Daoy (cell line): ENCODE measurements at regions not wholly inside any gene's neighbourhood (a gene's known extent, or its start where the extent isn't known, plus 50 kb on each side); places are given as distances from the start of the nearest gene placed in this dataset.
A peak's percentile ranks its signal among the peaks of the same experiment; 100 is the strongest.

Source experiments
- DNase-seq: peaks from one replicate; pipeline ENCODE4 v3.0.0-alpha.2; 2015; ENCODE audit warnings: low read depth

DNA sequence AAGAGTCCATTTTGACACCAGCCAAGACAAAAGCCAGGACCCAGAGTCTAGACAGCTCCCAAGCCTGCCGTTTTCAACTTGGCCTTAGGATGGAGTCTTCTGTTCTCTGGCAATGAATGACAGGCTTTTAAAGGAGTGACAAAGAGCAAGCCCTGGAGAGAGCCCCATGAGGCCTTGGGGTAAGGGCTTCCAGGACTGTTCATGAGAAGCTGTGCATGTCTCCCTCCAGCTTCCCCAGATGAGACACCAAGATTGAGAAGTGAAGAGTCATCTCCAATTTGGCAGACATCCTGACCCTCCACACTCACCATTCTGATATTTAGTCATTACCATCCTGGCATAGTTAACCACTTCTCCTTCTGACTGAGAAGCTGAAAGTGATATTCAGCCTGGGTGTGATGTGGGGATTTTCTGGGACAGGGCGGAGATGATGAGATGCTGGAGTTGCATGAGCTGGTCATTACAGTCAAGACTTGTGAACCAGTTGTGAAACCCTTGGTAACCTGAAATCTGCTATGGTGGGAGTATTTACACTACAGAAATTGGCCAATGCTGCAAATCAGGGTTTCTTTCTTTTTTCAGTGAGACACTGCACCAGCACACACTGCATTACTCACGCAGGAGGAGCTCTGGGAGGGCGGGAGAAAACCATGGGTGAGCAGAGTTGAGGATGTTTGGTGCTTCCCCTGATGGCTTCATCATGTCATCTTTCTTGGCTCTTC lies 77.8 kb downstream of the VCPKMT start:
- DNase-seq: peak; percentile 95

DNA sequence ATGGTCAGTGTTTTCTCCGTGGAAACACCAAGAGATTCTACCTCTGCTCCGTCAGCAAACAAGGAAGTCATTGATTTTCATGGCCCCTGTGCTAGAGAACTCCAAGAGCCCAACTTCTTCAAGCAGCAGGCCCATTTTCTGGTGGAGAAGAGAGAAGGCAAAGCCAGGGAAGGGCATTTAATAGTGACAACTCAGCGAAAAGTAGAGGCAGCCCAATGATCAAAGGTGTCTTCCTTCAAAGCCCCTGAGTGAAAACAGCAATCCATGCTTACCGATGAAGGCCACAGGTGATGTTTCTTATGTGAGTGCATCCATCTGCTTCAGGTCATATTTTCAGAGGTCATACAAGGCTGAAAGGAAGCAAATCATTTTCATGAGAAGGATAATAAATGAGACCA lies 77.3 kb downstream of the VCPKMT start:
- no peak for DNase-seq

DNA sequence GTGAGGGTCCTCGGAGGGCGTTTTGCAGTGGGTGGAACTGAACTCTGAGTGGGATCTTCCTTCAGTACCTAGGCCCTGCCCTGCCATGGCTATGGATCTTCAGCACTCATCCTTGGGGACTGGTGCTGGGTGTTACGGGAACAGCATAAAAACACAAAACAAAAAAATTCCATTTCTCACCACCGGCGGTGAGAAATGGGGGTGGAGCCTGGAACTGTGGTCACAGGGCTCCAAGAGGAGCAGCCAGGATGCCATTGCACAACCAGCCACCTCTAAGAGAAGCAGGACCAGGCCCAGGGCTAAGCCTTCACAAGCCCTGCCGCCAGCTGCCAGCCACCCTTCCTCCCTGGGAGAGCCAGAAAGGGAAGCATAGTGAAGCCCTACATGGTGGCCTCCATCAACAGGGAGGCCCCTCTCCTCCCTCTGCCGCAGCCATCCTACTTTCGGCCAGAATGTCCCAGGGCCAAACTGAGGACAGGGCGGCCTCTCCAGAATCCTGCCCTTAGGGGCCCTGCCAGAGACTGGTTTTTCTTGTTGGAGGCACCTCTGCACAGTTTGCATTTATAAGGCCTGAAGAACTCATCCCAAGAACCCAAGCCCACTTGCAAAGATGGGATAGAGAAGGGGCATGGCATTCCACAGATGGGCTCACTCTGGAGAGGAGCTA lies 76.5 kb downstream of the VCPKMT start:
- peak; percentile 87 for DNase-seq

DNA sequence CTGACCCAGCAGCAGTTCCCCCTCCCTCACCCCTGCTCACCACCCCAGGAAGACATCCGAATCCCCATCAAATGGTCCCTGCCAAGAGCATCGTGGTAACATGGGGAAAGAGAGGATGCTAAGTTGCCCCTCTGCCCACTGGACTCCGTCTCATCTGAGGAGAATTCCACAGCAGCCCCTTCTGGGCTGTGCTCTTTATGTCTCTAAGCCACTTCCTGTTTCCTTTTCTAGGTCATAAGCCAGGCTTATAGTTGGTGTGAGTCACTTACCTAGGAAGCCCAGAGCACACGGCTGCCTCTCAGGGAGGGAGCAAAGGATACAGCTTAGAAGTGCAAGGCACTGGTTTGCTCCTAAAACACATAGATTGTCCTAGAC lies 76.0 kb downstream of the VCPKMT start:
- DNase-seq: peak; percentile 93

DNA sequence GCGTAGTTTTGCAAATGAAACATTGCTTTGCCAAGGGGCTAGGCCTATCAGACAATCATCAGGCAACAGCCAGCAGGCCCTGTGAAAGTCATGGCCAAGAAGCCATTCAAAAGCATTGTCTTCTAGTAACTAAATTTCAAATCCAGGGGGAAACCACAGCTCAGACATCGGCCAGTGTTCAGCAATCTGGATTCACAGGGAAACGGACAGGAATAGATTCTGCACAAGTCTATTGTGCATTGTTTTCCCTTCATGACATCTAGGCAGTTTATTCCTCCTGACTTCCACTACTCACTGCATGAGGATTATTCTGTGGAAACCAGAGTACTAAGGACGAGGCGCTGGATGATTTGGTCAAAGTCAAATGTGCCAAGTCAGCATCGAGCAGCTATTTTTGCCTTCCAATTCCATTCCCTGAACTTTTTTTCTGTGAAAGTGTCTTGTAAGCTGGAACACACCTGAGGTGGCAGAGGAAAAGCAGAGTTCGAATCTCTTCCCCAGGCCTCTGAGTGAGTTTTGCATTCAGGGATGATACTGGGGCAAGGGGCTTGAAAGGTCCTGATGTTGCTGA lies 75.4 kb downstream of the VCPKMT start:
- DNase-seq: no peak

DNA sequence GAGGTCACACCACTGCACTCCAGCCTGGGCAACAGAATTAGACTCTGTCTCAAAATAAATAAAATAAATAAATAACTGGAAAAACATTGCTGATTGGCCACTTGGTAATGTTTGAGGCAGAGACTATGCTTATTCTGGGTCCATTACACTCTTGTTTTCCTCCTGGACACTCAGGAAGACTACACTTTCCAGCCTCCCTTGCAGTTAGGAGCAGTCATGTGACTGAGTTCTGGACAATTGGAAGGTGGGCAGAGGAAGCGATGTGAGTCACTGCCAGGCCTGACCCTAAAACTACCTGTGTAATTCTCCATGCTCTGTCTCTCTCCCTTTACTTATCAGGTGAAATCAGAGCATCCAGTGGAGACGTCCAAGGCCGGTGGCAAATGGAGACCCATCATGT lies 74.4 kb downstream of the VCPKMT start:
- no peak for DNase-seq

DNA sequence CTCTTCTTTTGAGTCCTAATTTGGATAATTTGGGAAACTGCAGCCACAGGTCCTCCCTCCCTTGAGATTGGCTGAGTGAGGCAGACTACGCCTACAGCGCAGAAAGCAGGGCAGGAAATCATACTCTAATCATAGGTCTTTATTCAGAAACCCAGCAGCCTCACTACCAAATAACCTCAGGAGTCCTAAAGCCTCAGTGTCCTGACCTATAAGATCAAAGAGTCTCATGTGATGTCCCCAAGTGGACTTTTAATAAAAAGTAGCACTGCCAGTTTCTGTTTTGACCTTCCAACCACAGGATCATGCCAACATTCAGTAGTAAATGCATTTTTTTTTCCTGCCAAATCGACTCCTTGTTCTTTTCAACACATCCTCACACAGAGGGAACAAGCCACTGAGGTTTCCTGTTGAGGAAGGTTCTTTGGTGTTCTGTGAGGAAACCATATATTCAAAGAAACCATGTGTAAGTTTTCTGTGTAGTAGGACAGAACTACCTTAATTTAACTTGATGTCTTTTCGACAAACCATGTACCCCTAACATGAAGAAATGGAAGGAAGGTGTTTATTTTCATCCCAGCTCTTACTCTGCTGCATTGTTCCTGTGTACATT lies 72.2 kb downstream of the VCPKMT start:
- DNase-seq: no peak

DNA sequence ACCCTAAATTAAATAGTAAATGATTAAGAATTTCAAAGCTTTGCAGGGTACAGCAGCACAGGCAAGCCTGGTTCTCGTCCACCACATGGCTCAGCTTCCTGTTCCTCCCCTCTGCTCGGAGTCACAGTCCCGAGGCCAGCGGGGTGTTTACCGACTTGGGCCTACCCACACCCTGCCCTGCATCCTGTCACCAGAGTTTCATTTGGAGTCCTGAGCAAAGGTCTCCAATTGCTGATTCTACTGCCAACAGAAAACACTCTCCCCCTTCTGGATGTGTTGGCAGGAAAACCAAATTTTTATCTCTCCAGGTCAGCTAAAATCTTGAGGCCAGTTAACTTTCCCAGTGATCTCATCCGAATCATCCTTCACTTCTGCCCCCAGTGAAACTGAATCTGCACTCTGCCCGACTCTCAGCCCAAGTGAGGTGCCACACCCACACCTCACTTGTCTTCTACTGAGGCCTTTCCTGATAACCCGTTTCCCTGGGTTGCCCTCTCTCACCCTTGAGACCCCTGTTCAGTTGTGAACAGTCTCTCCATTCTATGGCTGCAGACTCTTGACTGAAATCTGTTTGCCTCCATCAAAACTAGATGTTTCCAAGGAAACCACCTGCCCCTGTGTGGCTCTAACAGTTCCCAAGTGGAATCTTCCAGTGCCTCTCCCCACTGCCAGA lies 71.2 kb downstream of the VCPKMT start:
- peak; percentile 96 for DNase-seq

DNA sequence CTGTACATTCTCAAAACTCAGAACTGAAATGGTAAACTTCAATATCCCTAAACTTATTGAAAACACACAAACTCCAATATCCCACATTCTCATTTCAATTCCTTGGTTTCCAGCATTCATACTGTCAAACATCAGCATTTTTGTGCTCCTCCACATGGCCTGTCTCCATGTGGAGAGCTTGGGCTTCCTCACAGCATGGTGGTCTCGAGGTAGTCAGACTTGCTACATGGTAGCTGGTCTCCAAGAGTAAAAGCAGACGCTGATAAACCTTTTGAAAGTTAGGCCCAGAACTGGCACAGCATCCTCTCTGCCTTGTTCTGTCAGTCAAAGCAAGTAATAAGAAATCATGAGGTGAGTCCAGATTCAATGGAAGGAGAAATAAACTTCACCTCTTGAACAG lies 70.5 kb downstream of the VCPKMT start:
- DNase-seq: no peak

DNA sequence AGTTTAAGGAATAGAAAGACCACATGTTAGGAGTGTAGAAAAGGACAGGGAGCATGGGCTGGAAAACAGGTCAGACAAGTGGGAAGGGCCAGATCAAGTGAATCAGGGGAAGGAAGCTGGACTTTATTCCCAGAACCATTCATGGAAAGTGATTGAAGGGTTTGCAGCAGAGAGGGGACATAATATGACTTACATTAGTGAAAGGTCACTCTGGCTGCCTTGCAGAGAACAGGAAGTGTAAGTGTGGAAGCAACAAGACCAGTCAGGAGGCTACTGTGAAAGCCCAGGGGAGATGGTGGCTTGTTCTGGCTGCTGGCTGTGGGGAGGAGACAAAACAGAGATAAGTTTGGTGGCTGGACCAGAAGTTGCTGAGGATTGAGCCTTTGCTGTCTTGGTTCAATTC lies 69.1 kb downstream of the VCPKMT start:
- DNase-seq: no peak

DNA sequence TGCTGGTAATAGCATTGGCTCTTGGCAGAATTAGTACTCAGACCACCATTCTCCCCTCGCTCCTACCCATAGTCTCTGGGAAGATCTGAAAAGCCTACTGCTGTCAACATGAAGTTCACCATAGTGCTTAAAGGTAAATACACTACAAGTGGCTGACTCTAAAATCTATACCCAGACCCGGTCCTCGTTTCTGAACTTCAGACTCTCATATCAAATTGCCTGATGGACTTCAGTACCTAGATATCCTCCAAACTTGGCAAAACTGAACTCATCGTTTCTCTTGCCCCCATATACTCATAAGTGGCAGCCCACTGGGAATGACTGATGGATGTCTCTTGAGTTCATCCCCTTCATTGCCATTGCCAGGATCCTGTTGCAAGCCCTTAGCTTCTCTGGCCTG lies 67.3 kb downstream of the VCPKMT start:
- DNase-seq: no peak

DNA sequence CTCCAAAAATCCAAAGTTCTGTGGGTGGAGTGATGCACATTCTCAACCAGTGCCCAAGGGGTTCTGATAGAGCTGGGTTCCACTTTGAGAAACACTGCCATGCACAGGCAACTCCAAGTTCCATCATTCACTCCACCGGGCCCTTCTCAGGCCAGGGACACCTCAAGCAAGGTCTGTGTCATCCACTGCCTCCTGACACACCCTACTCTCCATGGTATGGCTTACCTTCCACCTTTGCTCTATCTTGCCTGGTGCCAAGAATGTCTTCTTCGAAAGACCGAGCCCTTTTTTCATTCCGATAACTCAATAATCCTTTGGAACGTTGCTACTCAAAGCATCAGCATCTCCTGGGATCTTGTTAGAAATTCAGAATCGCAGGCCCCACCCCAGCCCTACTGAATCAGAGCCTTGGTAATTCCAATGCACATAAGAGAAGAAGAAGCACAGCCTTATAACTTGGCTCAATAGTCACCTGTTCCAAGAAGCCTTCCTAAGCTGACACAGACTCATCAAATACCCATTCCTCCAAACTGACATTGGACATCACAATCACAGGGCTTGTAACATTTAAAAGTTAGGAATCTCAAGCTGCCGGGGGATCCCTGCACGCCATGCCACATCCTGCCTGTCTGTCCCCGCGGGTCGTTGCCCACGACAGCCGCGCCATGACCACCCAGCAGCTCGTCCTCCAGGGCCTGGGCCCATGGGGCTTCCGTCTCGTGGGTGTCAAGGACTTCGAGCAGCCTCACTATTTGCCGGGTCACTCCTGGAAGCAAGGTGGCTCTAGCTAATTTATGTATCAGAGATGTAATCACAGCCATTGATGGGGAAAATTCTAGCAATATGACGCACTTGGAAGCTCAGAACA lies 66.4 kb downstream of the VCPKMT start:
- DNase-seq: no peak

DNA sequence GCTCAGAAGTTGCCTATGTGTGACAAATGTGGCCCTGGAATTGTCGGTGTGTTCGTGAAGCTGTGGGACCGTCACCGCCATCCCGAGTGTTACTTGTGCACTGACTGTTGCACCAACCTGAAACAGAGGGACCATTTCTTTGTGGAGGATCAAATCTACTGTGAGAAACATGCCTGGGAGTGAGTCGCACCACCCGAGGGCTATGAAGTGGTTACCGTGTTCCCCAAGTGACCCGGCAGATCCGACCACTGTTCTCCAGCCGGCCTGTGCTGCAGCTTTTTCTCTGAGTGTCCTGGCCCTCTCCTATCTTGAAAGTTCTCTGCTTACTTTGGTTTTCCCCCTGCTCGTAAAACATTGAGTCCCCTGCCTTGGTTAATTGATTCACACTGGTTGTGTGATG lies 65.3 kb downstream of the VCPKMT start:
- DNase-seq: peak; percentile 55

DNA sequence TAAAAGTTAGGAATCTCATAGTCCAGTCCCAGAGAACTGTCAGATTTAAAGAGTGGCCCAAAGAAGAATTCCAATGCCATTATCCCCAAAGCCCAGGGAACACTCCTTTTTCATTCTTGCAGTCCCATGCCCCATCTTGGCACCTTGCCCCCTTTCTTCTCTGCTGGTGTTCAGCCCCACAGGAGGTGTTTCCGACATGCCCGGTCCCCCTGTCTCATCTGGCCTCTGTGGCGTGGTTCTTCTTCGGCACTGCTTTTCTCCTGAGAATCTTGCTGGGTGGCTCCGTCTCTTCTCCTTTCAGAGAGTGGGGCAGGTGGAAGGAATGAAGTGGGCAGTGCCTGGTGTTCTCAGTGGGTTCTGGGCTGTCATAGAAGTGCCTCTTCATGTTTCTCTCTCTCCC lies 64.7 kb downstream of the VCPKMT start:
- no peak for DNase-seq

DNA sequence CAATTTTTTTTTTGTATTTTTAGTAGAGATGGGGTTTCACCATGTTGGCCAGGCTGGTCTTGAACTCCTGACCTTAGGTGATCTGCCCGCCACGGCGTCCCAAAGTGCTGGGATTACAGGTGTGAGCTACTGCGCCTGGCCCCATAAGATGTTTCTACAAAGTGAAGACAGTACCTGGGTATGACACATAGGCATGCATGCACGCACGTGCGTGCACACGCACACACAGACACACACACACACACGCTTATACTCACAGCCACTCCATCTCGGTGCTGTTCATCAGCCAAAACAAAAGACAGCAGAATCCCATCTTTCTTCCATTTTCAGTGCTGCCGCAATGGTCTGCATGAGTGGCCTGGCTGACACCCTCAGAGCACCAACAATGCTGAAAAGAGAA lies 63.9 kb downstream of the VCPKMT start:
- no peak for DNase-seq

DNA sequence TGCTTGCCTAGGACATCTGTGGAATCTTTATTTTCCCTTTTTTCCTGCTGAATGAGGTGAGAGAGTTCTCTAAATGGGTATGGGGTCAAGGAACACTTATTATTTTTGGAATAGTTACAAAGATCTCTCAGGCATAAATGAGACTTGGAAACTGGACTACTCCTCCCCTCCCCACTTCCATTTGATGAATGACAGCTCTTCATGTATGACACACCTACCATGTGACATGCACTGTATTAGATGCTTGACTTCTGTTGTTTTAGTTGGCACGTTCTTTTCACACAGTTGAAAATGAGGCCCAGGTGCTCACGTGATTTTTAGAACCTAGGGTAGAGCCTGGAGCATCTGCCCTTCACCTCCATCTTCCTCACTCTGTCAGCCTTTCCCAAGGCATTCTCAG lies 62.4 kb downstream of the VCPKMT start:
- no peak for DNase-seq

DNA sequence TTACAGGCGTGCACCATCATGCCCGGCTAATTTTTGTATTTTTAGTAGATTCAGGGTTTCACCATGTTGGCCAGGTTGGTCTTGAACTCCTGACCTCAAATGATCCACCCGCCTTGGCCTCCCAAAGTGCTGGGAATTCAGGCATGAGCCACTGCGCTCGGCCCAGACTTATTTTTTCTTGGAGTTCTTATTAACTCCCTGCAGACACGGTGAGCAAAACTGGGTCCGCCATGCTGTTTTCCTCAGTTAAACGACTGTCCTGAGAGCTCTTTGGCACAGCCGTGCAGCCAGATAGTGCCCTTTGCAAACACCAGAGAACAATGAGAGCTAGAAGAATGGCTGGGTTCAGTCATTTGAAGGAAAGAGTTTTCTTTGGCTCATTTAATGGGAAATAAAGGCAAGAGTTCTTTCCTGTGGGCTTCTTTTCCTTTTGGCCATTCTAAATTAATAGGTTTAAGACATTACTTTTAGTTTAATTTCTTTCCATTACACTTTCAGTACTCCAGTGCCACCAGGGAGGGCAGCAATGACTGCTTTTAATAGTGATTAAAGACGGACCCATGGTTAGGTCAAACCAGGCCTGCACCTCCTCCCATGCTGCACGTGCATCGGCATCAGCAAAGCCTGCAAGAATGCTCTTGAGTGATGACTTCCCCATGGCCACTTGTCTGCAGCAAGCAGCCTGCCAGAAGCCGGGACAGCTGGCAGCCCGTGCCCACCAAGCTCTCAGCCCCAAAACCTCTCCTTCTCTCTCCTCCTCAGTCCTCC lies 60.7 kb downstream of the VCPKMT start:
- DNase-seq: no peak

DNA sequence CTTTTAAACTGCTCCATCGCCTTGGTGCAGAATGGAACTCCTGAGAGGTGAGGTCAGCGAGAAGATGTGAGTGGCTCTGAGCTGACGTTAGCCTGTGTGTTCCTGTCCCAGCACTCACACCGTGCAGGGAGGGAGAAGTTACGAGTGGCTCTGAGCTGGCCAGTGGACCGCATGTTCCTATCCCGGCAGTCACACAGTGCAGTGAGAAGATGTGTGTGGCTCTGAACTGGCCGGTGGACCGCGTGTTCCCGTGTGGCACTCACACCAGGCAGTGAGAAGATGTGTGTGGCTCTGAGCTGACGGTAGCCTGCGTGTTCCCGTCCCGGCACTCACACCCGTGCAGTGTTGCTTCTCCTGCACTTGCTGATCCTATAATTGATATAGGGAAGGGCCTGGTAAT lies 59.9 kb downstream of the VCPKMT start:
- DNase-seq: no peak

DNA sequence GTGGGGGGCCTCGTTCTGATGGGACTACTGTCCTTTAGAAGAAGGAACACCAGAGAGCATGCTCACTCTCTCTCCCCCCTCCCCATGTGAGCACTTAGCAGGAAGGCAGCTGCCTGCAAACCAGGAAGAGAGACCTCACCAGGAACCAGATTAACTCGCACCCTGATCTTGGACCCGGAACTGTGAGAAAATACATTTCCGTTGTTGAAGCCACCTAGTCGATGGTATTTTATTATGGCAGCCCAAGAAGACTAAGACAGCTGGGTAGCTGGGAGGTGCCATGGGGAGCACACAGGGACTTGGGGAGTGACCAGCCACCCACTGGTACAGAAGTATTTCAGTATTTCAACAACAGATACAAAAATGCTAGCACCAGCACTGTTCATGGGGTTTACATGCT lies 59.0 kb downstream of the VCPKMT start:
- no peak for DNase-seq

DNA sequence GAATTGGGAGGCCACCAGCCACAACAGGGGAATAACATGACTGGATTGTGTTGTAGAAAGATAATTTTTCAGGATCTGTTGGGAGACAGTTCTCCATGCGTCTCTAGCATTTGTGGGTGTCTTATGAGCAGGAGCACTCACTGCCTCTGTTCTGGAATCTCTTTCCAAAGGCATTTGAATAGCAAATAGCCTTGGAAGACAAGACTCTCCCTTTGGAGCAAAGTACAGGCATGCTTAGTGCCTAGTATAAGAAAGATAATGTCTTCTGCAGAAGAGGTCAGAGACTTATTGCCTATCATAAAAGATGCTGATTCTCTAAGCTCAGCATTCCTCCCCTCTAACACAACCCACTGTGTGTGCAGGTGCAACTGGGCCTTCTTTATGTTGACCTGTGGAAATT lies 58.3 kb downstream of the VCPKMT start:
- DNase-seq: no peak
